GDM1 (cell line): ENCODE measurements at regions not wholly inside any gene's neighbourhood (a gene's known extent, or its start where the extent isn't known, plus 50 kb on each side); places are given as distances from the start of the nearest gene placed in this dataset.
A peak's percentile ranks its signal among the peaks of the same experiment; 100 is the strongest.

ENCODE experiments used
- DNase-seq: peaks from one replicate; lab custom pipeline; 2025; lab: John Stamatoyannopoulos, UW

DNA sequence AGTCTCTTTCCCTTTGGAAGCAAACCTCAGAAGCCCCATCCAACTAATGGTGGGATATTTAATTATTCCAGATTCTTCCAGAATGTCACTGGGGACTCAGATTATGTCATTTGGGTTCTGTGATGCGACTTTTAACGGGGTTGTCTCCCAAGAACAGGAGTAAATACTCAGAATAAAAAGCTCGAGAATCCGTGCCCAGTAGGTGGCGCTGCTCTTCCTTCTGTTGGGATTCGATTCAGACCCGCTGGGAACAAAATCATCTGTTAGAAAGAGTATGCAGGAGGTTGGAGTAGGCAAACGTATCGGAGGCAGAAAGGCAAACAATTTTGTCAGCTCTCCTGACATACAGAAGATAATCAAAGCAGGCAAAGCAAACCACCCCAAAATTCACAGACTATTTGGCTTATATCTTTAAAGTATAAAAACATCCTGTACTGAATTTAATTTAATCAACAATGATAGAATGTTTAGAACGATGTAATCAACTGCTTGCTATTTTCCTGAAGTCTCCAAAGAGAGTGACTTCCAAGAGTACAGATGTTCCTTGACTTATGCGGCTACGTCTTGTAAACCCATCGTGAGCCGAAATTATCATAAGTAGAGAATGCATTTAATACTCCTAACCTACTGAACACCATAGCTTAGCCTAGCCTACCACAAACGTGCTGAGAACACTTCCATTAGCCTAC lies 169.8 kb upstream of the RAI14 start:
- peak; percentile 33 for DNase-seq

DNA sequence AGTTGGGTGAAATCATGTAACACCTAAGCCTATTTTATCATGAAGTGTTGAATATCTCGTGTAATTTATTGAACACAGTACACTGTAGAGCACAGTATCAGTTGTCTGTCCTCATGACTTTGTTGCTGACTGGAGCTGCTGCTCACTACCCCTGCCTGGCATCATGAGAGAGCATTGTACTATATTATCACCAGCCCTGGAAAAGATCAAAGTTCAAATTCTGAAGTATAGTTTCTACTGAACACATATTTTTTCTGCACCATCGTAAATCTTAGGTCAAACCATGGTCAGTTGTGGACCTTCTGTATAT lies 169.3 kb upstream of the RAI14 start:
- DNase-seq = no peak

DNA sequence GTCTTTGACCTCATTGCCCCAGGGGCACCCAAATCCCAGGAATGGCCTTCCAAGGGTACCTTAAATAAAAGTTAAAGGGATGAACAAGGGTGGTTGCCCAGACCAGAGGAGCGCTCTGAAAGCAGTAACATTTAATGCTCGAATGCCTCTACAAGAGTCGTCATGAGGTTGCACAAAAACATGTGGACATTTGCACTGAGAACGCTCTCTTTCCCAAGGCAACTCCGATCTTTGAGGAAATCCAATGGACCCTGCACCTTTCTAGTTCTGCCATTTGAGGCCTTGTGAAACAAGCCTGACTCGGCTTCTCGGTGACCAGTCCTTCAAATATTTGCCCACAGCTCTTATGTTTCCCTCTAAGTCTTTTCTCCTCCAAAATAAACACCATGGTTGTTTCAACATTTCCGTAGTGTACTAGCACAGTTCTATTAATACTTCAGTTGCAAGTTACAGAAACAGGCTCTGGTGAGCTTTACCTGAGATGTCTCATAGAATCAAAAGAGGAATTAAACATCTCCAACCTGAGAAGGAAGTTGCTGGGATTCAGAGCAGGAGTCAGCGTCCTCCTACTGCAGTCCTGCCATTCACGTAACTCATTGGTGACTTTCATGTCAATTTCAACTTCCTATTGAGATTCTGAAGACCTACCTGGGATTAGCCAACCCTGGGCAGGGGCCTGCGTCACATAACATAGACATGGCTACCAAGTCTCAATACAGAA lies 168.8 kb upstream of the RAI14 start:
- no peak for DNase-seq

DNA sequence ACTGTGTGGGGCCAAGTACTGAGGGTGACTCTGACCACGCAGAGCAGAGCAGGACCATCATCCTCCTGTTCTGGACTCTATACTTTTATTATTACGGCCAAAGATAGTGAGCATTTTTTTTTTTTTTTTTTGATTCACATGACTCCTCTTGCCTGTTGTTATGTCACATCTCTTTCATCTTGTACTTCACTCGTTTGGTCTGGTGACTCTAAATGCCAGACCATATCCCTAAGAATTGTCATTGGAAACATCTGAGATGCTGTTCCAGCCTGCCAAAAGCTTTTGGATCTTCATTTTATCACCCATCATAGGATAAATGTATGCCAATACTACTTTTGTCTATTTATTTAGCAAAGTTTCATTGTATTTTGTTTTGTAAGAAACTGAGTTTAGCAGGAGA lies 168.2 kb upstream of the RAI14 start:
- DNase-seq = no peak

DNA sequence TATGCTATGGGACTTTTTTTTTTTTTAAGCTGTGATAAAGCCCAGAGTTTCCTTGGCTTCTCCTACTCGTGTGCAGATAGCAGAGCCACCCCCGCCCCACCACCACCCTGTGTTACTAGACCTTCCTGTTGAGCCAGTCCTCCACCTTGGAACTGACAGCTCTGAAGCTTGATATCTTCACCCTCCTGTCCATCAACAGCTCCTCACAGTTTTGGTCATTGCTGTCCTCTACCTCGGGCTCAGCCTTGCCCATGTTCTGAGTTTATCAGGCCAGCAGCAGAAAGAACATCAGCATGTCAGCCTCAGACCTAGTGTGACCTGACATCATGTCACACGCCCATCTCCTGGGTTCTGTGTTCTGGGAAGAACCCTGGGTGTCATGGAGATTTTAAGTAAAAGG lies 167.1 kb upstream of the RAI14 start:
- no peak for DNase-seq

DNA sequence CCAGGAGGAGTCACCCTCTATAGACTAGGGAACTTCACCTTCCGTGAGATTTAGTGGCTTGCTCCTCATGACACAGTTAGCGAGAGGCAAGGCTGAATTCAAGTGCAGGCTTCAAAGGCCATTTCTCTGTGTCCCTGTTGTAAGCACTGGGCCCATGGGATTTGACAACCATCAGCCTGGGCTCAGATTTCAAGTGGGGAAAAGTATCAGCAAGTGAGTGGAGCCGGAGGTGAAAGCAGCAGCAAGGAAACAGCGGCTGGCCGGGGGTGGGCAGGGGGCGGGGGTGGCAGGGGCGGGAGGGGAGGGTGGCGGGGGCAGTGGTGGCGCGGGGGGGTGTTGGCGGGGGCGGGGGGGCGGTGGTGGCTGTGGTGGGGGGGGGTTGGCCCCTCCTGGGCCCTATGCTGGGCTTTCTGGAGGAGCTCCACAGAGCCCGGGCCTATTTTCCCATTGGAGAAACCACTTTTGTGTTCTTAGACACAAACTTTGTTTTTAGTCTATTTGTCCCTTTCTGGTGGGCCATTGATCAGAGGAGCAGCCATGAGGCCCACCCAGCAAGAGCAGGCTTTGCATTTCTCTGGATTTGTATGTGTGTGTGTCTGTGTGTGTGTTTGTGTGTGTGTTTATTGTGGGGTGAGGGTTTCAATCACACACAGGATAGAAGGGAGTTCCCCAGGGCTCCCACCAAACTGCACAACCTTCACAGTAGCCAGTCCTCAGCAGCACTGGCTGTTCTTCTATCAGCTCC lies 165.4 kb upstream of the RAI14 start:
- DNase-seq = no peak

DNA sequence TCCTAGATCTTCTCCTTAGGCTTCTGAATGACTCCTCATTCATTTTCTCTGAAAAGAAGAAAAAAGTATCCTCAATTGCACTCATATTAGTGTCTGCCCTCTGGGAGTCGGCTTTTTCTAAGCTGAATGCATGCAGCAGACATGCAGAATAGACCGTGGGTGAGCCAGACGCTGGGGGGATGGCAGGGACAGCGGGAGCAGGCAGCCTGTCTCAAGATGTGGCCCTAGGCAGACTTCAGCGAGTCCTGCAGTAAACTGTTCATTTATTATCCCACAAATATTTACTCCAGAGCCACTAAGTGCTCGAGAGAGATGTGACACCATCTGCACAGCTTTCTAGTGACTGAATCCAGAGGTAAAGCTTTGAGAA lies 164.9 kb upstream of the RAI14 start:
- no peak for DNase-seq

DNA sequence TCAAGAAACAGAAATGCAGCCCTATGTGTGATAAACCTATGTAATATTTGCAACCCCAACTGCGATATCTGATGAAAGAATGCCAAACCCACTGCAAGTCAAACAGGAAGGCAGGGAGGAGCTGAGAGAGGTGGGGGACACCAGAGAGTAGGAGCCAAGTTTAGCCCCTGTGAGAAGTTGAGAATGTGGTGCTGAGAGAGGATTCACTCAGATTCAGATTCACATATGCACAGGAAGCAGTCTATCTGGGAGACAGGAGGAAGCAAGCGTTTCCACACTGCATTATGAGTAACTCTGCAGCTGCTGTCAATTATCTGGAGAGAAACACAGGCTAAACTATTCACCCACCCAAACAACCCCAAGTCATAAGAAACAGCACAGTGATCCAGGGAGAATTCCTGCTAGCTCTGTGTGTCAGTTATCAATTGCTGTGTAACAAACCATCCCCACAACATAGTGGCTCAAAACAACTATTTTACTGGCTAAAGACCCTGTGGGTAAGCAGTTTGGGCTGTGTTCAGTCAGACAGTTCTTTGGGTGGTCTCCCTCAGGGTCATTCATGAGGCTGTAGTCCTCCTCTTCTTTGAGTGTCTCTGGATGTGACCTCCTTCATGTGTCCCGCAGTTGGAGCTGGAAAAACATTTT lies 161.9 kb upstream of the RAI14 start:
- no peak for DNase-seq

DNA sequence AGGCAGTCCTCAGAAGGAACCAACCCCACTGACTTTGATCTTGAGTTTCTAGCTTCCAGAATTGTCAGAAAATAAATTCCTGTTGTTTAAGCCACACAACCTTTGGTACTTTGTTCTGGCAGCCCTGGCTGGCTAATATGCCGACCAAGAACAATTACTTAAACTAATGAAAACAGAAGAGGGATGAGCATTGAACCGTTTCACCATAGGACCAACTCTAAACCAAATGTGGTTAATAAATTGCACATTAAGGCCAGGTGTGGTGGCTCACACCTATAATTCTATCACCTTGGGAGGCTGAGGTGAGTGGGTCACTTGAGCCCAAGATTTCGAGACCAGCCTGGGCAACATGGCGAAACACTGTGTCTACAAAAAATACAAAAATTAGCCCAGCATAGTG lies 160.9 kb upstream of the RAI14 start:
- DNase-seq = no peak

DNA sequence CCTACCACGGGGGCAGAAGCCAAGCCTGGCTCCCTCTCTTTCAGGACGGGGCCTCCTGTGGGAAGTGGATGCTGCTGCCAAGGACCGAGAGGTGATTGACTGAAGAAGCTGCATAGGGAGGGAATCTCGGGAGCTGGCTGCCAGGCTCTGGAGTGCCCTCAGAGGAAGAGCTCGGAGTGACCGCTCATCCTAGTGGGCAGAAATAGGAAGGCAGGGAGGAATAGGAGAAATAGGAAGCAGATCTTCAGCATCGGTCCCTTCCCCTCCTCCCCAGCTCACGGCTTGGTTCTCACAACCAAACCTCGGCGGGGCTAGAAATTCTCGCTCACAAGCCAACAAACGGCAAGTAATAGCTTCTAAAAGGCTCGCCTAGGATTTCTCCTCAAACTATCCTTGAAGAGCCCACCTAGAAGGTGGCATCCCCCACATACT lies 159.9 kb upstream of the RAI14 start:
- DNase-seq = no peak

DNA sequence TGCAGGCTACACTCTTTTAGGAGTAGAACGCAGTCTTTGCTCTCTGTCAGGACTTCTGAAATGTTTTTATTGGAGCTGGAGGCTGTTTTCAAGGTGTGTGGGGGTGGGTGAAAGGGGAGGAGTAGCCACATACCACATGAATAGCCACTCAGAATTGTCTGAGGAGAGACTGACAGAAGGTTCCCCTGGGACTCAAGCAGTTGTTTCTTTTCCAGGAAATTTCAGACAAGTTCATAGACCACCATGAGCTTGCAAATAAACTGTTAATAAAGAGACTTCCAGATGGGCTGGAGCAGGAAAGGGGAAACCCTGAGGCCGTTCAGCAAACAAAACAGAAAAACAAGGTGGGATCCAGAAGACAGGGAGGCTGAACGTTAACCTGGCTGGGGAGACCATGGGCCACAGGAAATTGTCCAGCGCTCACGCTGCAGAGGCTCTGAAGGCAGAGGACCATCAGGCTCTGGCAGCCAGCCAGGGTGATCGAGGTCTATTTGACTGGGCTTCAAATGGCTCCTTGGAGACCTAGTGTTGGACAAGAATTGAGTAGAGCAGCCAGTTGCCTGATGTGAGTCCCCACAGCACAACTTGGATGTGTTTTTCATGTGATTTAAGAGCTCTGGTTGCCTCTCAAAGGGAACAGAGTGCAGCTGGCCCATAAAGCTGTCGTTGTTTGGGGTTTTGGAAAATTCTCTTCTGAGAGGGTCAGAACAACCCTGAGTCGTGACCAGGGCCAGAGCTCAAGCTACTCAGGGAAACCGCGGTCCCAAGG lies 159.2 kb upstream of the RAI14 start:
- DNase-seq = no peak

DNA sequence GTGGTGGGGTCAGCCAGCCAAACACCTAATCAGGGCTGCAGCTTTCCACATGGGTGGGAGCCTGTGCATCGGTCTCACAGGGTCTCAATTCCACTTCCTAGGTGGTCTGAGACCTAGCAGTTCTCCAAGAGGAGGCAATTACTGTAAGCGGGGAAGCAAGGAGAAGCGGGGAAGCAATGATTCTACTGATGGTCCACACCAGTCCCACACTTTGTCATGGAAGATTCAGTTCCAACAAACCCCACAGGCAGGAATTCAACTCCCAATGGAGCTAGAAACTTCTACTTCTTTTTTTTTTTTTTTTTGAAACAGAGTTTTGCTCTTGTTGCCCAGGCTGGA lies 158.7 kb upstream of the RAI14 start:
- DNase-seq = no peak

DNA sequence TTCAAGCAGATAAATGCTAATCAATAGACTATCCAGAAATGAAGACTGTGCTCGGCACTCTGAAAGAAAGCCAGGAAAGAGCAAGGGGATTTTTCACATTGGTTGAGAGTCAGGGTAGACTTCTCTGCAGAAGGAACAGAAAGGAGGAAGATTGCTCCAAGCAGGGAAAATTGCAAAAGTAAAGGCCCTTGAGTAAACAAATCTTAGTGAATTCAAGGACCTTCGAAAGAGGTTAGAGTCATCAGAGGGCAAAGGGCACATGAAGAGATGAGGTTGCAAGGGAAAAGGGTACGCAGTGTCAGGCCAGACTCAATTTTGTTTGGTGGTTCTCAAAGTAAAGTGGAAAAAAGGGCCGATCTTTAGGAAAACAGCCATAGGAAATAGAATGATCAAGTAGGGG lies 157.6 kb upstream of the RAI14 start:
- DNase-seq = no peak

DNA sequence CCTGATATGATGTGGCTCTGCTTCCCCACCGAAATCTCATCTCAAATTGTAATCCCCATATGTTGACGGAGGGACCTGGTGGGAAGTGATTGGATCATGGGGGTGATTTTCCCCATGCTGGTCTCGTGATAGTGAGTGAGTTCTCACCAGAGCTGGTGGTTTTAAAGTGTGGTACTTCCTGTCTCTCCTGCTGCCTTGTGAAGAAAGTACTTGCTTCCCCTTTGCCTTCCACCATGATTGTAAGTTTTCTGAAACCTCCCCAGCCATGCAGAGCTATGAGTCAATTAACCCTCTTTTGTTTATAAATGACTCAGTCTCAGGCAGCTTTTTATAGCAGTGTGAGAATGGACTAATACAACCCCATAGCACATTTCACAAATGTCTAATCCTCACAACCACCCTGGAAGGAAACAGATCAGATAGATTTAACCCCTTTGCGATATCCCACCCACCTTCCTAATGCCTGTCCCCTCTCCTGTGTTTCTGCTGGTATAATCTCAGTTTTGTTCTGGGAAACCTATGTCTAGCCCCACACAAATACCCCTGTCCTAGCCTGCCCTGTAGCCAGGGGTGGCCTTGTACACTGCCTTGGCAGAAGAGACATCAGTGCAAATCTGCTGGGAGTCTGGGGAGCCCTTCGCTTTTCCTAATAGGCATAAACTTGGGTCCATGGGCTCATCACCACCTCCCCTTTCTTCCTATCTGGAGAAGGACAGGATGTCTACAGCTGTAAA lies 157.0 kb upstream of the RAI14 start:
- no peak for DNase-seq

DNA sequence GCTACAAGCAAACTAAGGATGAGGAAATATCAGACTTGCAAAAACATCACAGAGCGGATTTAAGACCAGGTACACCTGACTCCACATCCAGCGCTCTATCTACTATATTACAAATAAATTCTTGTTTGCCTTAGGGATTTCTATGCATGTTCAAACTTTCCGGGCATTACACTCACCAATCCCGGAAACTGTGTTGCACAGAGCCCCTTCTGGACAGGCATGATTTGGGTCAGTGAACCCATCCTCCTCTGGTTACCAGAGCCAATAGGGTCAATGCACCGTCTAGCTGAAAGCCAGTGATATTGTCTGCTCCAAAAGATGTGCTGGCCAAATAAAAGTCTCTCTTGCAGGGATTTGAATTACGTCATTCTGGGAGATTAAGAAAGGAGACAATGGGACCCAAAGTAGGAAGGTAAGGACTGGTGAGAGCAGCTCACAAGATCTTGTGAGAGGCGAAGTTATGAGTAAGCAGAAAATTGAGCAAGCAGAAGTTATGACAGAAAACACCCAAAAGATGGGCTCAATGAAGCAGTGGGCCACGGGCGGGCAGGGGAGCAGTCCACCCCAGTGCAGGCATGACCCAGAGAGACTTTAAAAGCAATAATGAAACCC lies 155.8 kb upstream of the RAI14 start:
- DNase-seq = no peak

DNA sequence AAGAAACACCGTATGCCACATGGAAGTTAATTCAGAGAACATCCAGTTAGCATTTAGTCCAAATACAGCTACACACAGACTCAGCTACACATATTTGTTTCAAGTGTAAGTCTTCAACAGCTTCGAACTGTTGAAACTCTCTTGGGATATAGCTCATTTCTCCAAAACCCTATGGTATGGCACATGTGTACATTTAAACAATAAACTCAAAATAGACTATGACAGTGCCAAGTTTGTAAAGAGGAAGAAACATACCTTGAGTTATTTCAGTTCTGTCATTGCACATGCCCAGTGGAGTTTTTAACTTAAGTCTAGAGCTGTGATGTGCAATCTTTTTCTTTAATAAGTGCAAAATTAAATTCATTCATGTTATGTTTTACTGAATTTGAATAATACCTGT lies 155.1 kb upstream of the RAI14 start:
- no peak for DNase-seq

DNA sequence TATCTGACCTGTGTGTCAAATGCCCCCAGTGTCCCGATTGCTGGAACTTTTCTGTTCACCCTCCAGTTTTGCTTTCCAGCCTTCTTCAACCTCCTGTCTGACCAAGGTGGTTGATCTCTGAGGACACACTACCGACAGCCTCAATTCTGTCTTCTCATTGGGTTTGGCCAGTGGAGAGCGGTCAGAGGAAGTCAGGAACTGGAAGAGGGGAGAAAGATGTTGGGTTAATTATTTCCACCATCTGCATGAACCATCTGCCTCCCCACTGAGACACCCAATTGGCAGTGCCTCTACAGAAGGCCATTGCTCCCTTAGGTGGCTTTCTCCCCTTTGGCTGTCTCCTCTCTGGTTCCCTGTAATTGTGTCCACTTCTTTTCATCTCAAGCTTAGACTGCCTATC lies 154.3 kb upstream of the RAI14 start:
- no peak for DNase-seq

DNA sequence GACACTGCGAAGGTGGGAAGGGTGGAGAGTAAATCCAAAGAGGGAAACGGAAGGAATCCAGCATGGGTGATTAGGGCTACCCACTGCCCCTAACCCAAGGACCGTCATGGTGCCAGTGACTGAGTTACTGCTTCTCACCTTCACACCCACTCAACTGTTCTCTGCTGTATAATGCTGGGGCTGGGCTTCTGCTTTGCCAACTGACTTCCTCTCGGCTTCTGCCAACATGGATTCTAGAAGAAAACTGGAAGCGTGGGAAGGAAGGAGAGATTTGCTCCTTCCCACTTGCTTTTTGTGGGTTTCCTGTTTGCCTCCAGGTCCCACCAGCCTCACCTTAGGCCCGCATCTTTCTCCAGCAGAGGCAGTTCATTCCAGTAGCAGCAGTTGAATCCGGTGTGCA lies 153.5 kb upstream of the RAI14 start:
- no peak for DNase-seq

DNA sequence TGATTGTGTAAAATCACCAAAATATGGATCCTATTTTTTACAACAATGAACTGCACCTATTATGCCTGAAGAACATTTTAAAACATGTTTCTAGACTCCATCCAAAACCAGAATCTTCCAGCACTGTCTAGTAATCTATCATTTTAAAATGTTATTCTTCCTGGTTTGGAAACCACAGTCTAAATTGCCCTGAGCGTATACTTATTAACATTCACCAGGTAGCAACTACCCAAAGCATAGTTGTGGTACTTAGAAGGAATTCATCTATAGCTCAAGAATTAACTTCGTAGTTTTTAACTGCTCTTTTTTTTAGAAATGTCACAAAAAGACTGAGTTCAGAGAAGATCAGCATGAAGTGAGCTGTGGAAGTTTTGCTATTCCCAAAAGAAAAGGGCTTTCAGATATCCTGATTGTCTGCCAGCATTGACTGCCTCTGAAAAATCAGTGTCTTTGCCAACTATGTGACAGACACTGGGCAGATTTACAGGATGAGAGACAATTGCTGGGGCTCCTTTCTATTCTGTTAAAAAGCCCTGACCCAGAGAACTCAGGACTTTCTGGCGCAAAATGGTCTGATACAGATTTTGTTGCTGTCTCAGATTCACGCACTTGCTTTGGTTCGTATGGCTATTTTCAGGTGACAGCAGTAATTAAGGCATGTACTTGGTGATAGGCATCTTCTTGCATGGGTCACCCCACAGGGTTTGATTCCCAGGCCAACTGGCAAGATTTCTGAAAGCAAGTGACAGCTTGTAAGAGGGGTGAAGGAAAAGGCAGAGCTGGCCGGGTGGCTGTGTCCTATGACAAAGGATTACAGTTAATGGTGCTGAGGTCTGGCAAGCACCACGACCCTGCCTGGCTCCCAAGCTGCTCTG lies 152.5 kb upstream of the RAI14 start:
- no peak for DNase-seq

DNA sequence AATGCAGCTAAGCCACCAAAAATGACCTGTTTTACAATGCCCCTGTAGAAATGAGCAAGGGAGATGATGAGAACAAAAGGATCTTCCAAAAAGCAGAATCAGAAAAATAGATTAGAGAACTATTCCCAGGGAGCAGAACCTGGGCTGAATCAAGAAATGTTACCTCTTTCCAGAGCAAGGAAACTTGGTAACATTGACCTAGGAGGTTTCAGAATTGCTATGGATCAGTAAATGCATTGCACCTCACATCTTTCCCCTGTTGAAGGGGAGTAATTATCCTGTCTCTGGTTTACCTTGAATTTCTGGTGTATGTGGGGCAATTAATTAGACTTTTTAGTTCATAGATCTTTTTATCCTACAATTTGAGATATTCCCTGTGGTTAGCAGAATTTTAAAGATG lies 151.2 kb upstream of the RAI14 start:
- no peak for DNase-seq
